Renal cortex interstitium (tissue), 11 donors: ENCODE measurements at regions not wholly inside any gene's neighbourhood (a gene's known extent, or its start where the extent isn't known, plus 50 kb on each side); places are given as distances from the start of the nearest gene placed in this dataset.
"Not testable (repeated sequence)": the region's sequence is repeated elsewhere in the genome, so short reads cannot be mapped to it uniquely, and the experiment has no call there.

Experiments
- DNase-seq, 11 donors: peaks; one replicate each; pipeline ENCODE4 v3.0.0-alpha.2; 2013; ENCODE audit warnings: low read depth in 9 of 11, low spot score in 4 of 11; ENCODE audit errors: extremely low read depth in 1 of 11

GRCh38 chr4:49117951-49118350, 131.9 kb downstream of the CWH43 start:
- DNase-seq, result not testable (repeated sequence)

- not testable (repeated sequence) for DNase-seq
These were observed 132.5 kb downstream of the CWH43 start for GRCh38 chr4:49118379-49119212.

- DNase-seq, result not testable (repeated sequence)
These were observed 133.3 kb downstream of the CWH43 start for GRCh38 chr4:49119345-49119744.

GRCh38 chr4:49120042-49120779, 134.1 kb downstream of the CWH43 start:
- not testable (repeated sequence) for DNase-seq

- DNase-seq, result peak in 3 of 11 donors; percentile 30 to 80 (median 56)
These were observed 134.7 kb downstream of the CWH43 start for GRCh38 chr4:49120804-49121203.

- DNase-seq, result not testable (repeated sequence)
These were observed 140.4 kb downstream of the CWH43 start for GRCh38 chr4:49126443-49126842.

GRCh38 chr4:49126858-49127257, 140.8 kb downstream of the CWH43 start:
- DNase-seq, result not testable (repeated sequence)

GRCh38 chr4:49129385-49129784, 143.3 kb downstream of the CWH43 start:
- not testable (repeated sequence) for DNase-seq

GRCh38 chr4:49129870-49130269, 143.8 kb downstream of the CWH43 start:
- DNase-seq, result not testable (repeated sequence)

GRCh38 chr4:49130724-49131123, 144.6 kb downstream of the CWH43 start:
- DNase-seq, result not testable (repeated sequence)

- not testable (repeated sequence) for DNase-seq
These were observed 151.0 kb downstream of the CWH43 start for GRCh38 chr4:49137043-49137442.

- DNase-seq, result not testable (repeated sequence)
These were observed 151.9 kb downstream of the CWH43 start for GRCh38 chr4:49137961-49138360.

GRCh38 chr4:49138818-49139217, 152.7 kb downstream of the CWH43 start:
- not testable (repeated sequence) for DNase-seq

GRCh38 chr4:49139513-49139912, 153.4 kb downstream of the CWH43 start:
- DNase-seq, result not testable (repeated sequence)

- DNase-seq, result not testable (repeated sequence)
These were observed 154.3 kb downstream of the CWH43 start for GRCh38 chr4:49140351-49140750.

GRCh38 chr4:49141955-49142354, 155.9 kb downstream of the CWH43 start:
- not testable (repeated sequence) for DNase-seq

- DNase-seq, result not testable (repeated sequence)
These were observed 161.1 kb downstream of the CWH43 start for GRCh38 chr4:49147143-49147542.

GRCh38 chr4:49147596-49147995, 161.5 kb downstream of the CWH43 start:
- not testable (repeated sequence) for DNase-seq

- peak; percentile 26 to 99 (median 64) for DNase-seq
These were observed 163.2 kb downstream of the CWH43 start for GRCh38 chr4:49149006-49149975.
